ENCODE measurements at regions not wholly inside any gene's neighbourhood (a gene's known extent, or its start where the extent isn't known, plus 50 kb on each side); places are given as distances from the start of the nearest gene placed in this dataset.

GRCh38 chr9:16316911-16317817 is 553.3 kb downstream of the BNC2 start:
- Histone ChIP-seq H3K79me2 (ENCODE audit: control insufficient read depth, insufficient read depth, low read length) (no peaks in the 10 kb centered on the region), H3K4me3 (replicated peaks in 1 of 4; ENCODE audit: control extremely low read depth in 1 of 4, insufficient read depth in 1 of 4, low read depth in 3 of 4, low read length in 4 of 4) (no peak overlapping the region), H3K9ac (ENCODE audit: insufficient read depth, low read length) (no peak overlapping the region), H4K20me1 (ENCODE audit: control insufficient read depth, extremely low read depth, insufficient read depth, low read length) (no peaks in the 10 kb centered on the region), H2AFZ (ENCODE audit: low read length) (no peak overlapping the region), H3K36me3 (ENCODE audit: control insufficient read depth, insufficient read depth, low read length) (no peaks in the 10 kb centered on the region), H3K9me3 (ENCODE audit: control insufficient read depth, insufficient read depth, low read depth, low read length) (no peaks in the 10 kb centered on the region), H3K4me2 (ENCODE audit: extremely low read depth, insufficient read depth, low read length) (no peak overlapping the region), H3K27me3 (ENCODE audit: control insufficient read depth, insufficient read depth, low read length) (no peaks in the 10 kb centered on the region), H3K4me1 (ENCODE audit: control insufficient read depth, extremely low read depth, insufficient read depth, low read length) (peaks cover 9% of the 10 kb centered on the region), H3K27ac (ENCODE audit: insufficient read depth, low read length) (no peak overlapping the region)
- no peak for DNase-seq (ENCODE audit: low read depth in 2 of 2)
- no peak for TF ChIP-seq EZH2 (IDR thresholded peaks at IDR 0.05; ENCODE audit: low read length, missing control alignments)

- peaks cover 9% of the 10 kb centered on the region for H3K4me1 ChIP-seq (ENCODE audit: control insufficient read depth, extremely low read depth, insufficient read depth, low read length)
- no peak overlapping the region for H3K9ac ChIP-seq (ENCODE audit: insufficient read depth, low read length)
- no peaks in the 10 kb centered on the region for H3K9me3 ChIP-seq (ENCODE audit: control insufficient read depth, insufficient read depth, low read depth, low read length)
- DNase-seq (ENCODE audit: low read depth in 2 of 2) = no peak
- no peaks in the 10 kb centered on the region for H3K79me2 ChIP-seq (ENCODE audit: control insufficient read depth, insufficient read depth, low read length)
- H3K4me3 ChIP-seq (replicated peaks in 1 of 4; ENCODE audit: control extremely low read depth in 1 of 4, insufficient read depth in 1 of 4, low read depth in 3 of 4, low read length in 4 of 4) = no peak overlapping the region
- TF ChIP-seq EZH2 (IDR thresholded peaks at IDR 0.05; ENCODE audit: low read length, missing control alignments) (no peak), CTCF (conservative IDR thresholded peaks at IDR 0.05 in 1 of 2, IDR thresholded peaks at IDR 0.05 in 1 of 2; ENCODE audit: low read depth in 1 of 2, low read length in 2 of 2) (no peak)
- H3K4me2 ChIP-seq (ENCODE audit: extremely low read depth, insufficient read depth, low read length) = no peak overlapping the region
- H4K20me1 ChIP-seq (ENCODE audit: control insufficient read depth, extremely low read depth, insufficient read depth, low read length) = no peaks in the 10 kb centered on the region
- no peak overlapping the region for H2AFZ ChIP-seq (ENCODE audit: low read length)
- no peaks in the 10 kb centered on the region for H3K36me3 ChIP-seq (ENCODE audit: control insufficient read depth, insufficient read depth, low read length)
- no peak overlapping the region for H3K27ac ChIP-seq (ENCODE audit: insufficient read depth, low read length)
- no peaks in the 10 kb centered on the region for H3K27me3 ChIP-seq (ENCODE audit: control insufficient read depth, insufficient read depth, low read length)
Observed at GRCh38 chr9:16318516-16319060, 551.9 kb downstream of the BNC2 start.

- Histone ChIP-seq H3K79me2 (ENCODE audit: control insufficient read depth, insufficient read depth, low read length) (no peaks in the 10 kb centered on the region), H3K27ac (ENCODE audit: insufficient read depth, low read length) (no peak overlapping the region), H3K4me3 (replicated peaks in 1 of 4; ENCODE audit: control extremely low read depth in 1 of 4, insufficient read depth in 1 of 4, low read depth in 3 of 4, low read length in 4 of 4) (no peak overlapping the region), H2AFZ (ENCODE audit: low read length) (no peak overlapping the region), H3K9ac (ENCODE audit: insufficient read depth, low read length) (no peak overlapping the region), H3K27me3 (ENCODE audit: control insufficient read depth, insufficient read depth, low read length) (no peaks in the 10 kb centered on the region), H3K4me1 (ENCODE audit: control insufficient read depth, extremely low read depth, insufficient read depth, low read length) (peaks cover 7% of the 10 kb centered on the region), H3K4me2 (ENCODE audit: extremely low read depth, insufficient read depth, low read length) (no peak overlapping the region), H3K36me3 (ENCODE audit: control insufficient read depth, insufficient read depth, low read length) (no peaks in the 10 kb centered on the region), H4K20me1 (ENCODE audit: control insufficient read depth, extremely low read depth, insufficient read depth, low read length) (no peaks in the 10 kb centered on the region), H3K9me3 (ENCODE audit: control insufficient read depth, insufficient read depth, low read depth, low read length) (no peaks in the 10 kb centered on the region)
- no peak for DNase-seq (ENCODE audit: low read depth in 2 of 2)
- no peak for TF ChIP-seq EZH2 (IDR thresholded peaks at IDR 0.05; ENCODE audit: low read length, missing control alignments)
- TF ChIP-seq CTCF (conservative IDR thresholded peaks at IDR 0.05 in 1 of 2, IDR thresholded peaks at IDR 0.05 in 1 of 2; ENCODE audit: low read depth in 1 of 2, low read length in 2 of 2) = no peak
Observed at GRCh38 chr9:16319646-16320045, 550.8 kb downstream of the BNC2 start.

All from fibroblast of lung (primary cell).